Dendritic cell treated with granulocyte-macrophage colony-stimulating factor and Interleukin-4, amounts not matched to agents 40 ng/mL and 50 ng/mL, for 4 days (primary cell): ENCODE measurements at regions not wholly inside any gene's neighbourhood (a gene's known extent, or its start where the extent isn't known, plus 50 kb on each side); places are given as distances from the start of the nearest gene placed in this dataset.

Experiments
- H3K27ac Mint-ChIP-seq: one replicate; pipeline ENCODE4 v1.8.0; 2022; ENCODE audit warnings: mild to moderate bottlenecking, mixed read lengths
- H3K27me3 Mint-ChIP-seq: one replicate; pipeline ENCODE4 v1.8.0; 2022; ENCODE audit warnings: mild to moderate bottlenecking, mixed read lengths
- H3K36me3 Mint-ChIP-seq: one replicate; pipeline ENCODE4 v1.8.0; 2022; ENCODE audit warnings: low read depth, mixed read lengths
- H3K4me1 Mint-ChIP-seq: one replicate; pipeline ENCODE4 v1.8.0; 2022; ENCODE audit warnings: low read depth, mixed read lengths
- H3K4me3 Mint-ChIP-seq: one replicate; pipeline ENCODE4 v1.8.0; 2022; ENCODE audit warnings: mild to moderate bottlenecking, moderate library complexity, mixed read lengths
- H3K9me3 Mint-ChIP-seq: one replicate; pipeline ENCODE4 v1.8.0; 2022; ENCODE audit warnings: mixed read lengths
- intact Hi-C: fragments of 100-400 bp; cut with micrococcal nuclease; formaldehyde crosslinking; loops from one replicate; pipeline ENCODE4 v1.15.0; 2022

DNA sequence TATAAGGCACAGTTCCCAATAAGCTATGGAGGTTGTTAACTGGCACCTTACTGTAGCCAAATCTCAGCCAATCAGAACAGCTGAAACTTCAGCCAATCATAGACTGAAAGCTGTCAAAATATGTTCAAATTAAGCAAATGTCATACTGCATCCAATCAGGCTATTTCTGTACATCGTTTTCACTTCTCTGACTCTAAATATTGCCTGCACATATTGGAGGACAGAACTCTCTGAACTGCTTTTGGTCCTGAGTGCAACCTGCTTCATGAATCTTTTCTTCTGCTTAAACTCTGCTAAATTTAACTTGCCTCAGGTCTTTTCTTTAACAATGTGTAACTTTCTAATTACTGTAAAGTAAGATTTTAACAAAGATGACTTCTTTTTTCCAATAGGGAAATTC is 1198.9 kb upstream of the PCDH7 start:
- Mint-ChIP-seq H3K36me3 (no peaks in the 10 kb centered on the region), H3K27ac (no peak overlapping the region), H3K4me1 (no peaks in the 10 kb centered on the region), H3K9me3 (no peaks in the 10 kb centered on the region), H3K4me3 (no peak overlapping the region), H3K27me3 (no peaks in the 10 kb centered on the region)
- intact Hi-C loops = no loop called here

DNA sequence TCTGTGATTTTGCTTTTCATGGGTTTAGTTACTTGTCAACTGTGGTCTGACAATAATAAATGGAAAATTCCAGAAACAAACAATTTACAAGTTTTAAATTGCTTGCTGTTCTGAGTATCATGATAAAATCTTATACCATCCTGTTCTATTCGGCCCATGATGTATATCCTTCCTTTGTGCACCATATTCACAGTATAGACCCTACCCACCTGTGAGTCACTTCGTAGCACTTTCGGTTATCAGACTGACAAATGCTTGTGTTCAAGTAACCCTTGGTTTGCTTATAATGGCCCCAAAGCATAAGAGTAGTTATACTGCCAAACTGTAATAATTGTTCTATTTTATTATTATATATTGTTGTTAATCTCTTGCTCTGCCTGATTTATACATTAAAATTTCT is 1183.4 kb upstream of the PCDH7 start:
- no peaks in the 10 kb centered on the region for H3K9me3 Mint-ChIP-seq
- H3K4me3 Mint-ChIP-seq = no peak overlapping the region

DNA sequence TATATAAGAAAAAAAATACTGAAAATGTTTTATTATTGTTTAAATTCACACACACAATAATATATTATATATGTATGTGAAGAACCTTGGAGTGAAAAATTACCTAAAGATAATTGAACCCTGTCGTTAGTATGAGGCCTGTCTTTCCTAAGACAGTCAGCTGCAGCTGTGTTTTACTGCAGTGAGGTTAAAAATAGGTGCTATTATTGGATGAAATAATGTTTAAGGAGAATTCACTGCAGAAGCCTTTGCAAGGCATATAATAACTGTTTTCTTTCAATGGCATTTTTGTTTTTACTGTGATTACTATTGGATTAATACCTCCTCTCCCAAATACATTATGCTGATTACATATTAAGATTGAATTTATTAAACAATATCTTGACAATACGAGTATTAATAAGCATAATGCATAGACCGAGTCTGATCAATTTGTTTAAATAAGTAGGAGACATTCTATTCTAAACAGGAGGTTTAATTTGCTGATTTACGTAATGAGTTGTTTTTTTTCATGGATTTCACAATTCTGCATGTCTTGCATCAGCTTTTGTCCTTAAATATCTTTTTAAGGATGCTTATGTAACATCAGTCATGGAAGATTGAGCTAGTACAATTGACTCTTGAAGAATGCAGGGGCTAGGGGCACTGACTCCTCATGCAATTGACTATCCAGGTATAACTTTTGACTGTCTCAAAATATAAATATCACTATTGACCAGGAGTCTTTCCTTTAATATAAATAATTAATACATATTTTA is 1181.1 kb upstream of the PCDH7 start:
- Mint-ChIP-seq H3K4me3 (no peak overlapping the region), H3K4me1 (no peaks in the 10 kb centered on the region), H3K9me3 (peaks cover 10% of the 10 kb centered on the region), H3K36me3 (no peaks in the 10 kb centered on the region), H3K27me3 (no peaks in the 10 kb centered on the region), H3K27ac (no peak overlapping the region)
- intact Hi-C loops = no loop called here

More for the DNA sequence above, 1183.4 kb upstream of the PCDH7 start:
- Mint-ChIP-seq H3K36me3 (no peaks in the 10 kb centered on the region), H3K4me1 (no peaks in the 10 kb centered on the region), H3K27ac (no peak overlapping the region), H3K27me3 (no peaks in the 10 kb centered on the region)
- intact Hi-C loops = no loop called here

DNA sequence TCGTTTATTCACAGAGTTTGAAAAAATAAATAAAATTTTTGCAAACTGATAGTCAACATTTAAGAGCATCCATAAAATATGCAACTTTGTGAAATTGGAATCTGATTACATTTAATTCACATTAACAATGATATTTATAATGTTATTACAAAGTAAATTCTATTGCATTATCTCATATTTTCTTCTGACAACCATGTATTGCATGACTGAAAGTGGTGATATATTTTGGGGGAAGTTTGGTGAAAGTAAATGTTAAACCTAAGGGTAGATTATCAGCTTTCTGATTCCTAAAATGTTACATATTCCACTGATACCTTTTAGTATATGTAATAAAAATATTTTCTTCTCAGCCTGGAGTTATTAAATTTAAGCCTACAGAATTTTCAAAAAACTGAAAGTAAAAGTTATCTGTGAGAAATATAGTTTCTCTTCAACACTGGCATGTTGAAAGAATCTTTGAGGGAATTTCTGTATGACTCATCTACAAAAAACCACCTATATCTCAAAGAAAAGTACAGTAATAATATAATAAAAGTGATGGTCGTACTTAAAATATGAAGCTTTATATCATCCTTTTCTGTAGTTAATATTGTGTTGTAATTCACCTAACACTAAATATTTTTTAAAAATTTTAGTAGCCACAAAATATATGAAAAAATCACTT is 1179.6 kb upstream of the PCDH7 start:
- no peaks in the 10 kb centered on the region for H3K36me3 Mint-ChIP-seq

DNA sequence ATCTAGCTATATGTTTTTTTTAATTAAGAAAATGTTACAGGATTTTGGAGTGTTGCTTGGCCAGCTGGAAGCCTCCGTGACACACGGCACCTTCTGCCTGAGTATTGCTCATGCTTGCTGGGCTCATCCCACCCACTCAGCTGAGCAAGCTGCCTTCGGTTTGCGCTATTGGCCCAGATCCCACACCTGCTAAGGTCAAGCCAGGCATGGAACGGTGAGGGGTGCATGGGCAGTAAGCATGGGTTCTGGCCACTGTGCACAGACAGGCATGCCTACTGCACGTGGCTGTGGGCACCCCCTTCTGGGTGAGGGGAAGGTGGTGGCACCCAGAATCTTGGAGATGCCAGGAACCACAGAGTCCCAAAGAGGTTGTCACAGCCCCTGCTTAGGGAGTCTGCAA is 1178.4 kb upstream of the PCDH7 start:
- no peak overlapping the region for H3K27ac Mint-ChIP-seq
- H3K4me3 Mint-ChIP-seq = no peak overlapping the region
- no peaks in the 10 kb centered on the region for H3K27me3 Mint-ChIP-seq
- no peaks in the 10 kb centered on the region for H3K36me3 Mint-ChIP-seq
- peaks cover 10% of the 10 kb centered on the region for H3K9me3 Mint-ChIP-seq
- intact Hi-C loops = no loop called here
- H3K4me1 Mint-ChIP-seq = no peaks in the 10 kb centered on the region

More for the DNA sequence above, 1179.6 kb upstream of the PCDH7 start:
- no peaks in the 10 kb centered on the region for H3K27me3 Mint-ChIP-seq
- H3K27ac Mint-ChIP-seq = no peak overlapping the region
- no peaks in the 10 kb centered on the region for H3K4me1 Mint-ChIP-seq
- H3K4me3 Mint-ChIP-seq = no peak overlapping the region
- intact Hi-C loops = no loop called here
- H3K9me3 Mint-ChIP-seq = peaks cover 10% of the 10 kb centered on the region

DNA sequence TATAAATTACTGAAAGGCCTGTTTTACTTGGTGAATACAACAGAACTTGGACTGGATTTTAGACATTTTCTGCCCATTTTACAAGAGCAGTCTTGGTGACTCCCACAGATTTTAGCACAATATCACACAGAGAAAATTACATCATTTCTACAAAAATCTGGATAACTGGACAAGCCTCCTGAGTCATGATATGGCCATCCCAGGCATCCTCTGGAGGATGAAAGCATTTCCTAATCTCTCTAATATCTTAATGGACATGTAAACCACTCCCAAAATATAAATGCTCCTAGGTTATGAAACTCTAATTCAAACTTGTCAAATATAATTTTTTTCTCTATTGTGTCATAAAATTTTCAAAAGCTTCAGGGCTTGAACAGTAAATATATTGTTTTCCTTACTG is 1170.8 kb upstream of the PCDH7 start:
- no peaks in the 10 kb centered on the region for H3K4me1 Mint-ChIP-seq
- H3K27ac Mint-ChIP-seq = no peak overlapping the region

DNA sequence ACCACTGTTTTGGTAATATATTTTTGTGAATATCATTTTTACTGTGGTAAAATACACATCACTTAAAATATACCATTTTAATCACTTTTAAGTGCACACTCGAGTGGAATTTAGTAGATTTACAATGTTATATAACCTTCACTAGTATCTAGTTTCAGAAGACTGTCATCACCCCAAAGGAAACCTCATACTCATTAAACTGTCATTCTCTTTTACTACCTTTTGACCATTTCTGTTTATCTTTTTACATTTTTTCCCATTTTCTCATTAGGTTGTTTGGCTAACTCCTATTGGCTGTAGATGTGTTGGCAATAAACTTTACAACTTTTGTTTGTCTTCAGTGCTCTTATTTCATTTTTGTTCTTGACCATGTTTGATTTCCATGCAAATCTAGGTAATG is 1168.3 kb upstream of the PCDH7 start:
- no peaks in the 10 kb centered on the region for H3K27me3 Mint-ChIP-seq
- no peaks in the 10 kb centered on the region for H3K9me3 Mint-ChIP-seq
- H3K4me1 Mint-ChIP-seq = no peaks in the 10 kb centered on the region
- no peak overlapping the region for H3K4me3 Mint-ChIP-seq
- intact Hi-C loops = no loop called here
- H3K36me3 Mint-ChIP-seq = no peaks in the 10 kb centered on the region
- no peak overlapping the region for H3K27ac Mint-ChIP-seq

More for the DNA sequence above, 1170.8 kb upstream of the PCDH7 start:
- Mint-ChIP-seq H3K27me3 (no peaks in the 10 kb centered on the region), H3K36me3 (no peaks in the 10 kb centered on the region), H3K4me3 (no peak overlapping the region), H3K9me3 (no peaks in the 10 kb centered on the region)
- intact Hi-C loops = no loop called here

DNA sequence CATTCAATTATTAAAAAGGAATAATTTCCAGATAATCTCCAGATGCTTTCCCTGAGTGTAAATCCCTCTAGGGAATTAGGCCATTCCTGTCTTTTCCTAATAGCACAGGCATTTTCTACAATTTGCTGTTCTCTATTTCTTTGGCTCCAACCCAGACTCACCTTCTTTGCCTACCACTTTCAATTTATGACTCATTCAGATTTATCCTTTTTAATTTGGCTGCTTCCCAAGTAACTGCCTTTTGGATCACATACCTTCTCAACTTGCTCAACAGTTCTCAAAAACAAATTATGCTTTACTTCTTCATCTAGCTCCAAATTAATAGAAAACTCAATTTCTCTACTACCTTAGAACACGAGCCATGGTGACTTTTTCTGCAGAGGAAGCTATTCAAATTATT is 1166.3 kb upstream of the PCDH7 start:
- intact Hi-C loops = no loop called here
- no peak overlapping the region for H3K27ac Mint-ChIP-seq
- no peaks in the 10 kb centered on the region for H3K36me3 Mint-ChIP-seq
- no peaks in the 10 kb centered on the region for H3K27me3 Mint-ChIP-seq
- H3K4me1 Mint-ChIP-seq = no peaks in the 10 kb centered on the region
- no peaks in the 10 kb centered on the region for H3K9me3 Mint-ChIP-seq
- H3K4me3 Mint-ChIP-seq = no peak overlapping the region

DNA sequence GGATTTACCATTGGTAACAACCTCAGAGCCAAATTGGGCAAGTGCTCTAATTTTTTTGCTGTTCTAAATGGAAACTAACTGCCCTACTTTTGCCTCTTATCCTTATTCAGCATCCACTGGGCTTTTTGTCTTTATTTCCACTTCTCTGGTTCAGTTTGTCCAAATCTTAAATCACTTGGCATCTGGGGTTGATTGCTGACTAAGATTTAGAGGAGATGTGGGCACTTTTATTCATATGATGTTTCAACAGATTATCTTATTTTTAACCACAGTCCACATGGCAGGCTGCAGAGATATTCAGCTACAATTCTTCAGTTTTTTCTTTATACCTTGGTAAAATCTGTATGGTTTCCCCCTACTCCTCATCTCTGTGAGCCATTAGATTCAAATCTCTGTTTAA is 1161.4 kb upstream of the PCDH7 start:
- no peaks in the 10 kb centered on the region for H3K27me3 Mint-ChIP-seq
- H3K4me1 Mint-ChIP-seq = no peaks in the 10 kb centered on the region
- no peaks in the 10 kb centered on the region for H3K36me3 Mint-ChIP-seq
- H3K27ac Mint-ChIP-seq = no peak overlapping the region
- H3K4me3 Mint-ChIP-seq = no peak overlapping the region
- peaks cover 14% of the 10 kb centered on the region for H3K9me3 Mint-ChIP-seq
- intact Hi-C loops = no loop called here

DNA sequence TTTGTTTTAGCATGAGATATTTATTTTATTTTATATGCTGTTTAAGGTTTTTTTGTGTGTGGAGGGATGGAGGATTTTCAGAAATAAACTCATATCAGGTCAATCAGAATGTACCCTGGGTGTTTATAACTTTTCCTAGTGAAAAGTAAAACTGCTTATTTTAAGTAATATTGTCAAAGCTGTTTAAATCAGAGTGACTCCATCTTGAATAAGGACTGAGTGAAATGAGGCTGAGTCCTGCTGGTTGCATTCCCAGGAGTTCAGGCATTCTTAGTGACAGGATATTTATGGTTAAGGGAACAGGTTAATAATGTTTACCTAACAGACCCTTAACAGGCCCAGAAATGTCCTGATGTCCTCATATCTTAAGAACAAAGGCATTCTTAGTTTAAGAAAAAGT is 1160.9 kb upstream of the PCDH7 start:
- no peaks in the 10 kb centered on the region for H3K4me1 Mint-ChIP-seq
- no peaks in the 10 kb centered on the region for H3K27me3 Mint-ChIP-seq
- H3K27ac Mint-ChIP-seq = no peak overlapping the region
- intact Hi-C loops = no loop called here
- H3K9me3 Mint-ChIP-seq = peaks cover 19% of the 10 kb centered on the region
- no peaks in the 10 kb centered on the region for H3K36me3 Mint-ChIP-seq
- H3K4me3 Mint-ChIP-seq = no peak overlapping the region

DNA sequence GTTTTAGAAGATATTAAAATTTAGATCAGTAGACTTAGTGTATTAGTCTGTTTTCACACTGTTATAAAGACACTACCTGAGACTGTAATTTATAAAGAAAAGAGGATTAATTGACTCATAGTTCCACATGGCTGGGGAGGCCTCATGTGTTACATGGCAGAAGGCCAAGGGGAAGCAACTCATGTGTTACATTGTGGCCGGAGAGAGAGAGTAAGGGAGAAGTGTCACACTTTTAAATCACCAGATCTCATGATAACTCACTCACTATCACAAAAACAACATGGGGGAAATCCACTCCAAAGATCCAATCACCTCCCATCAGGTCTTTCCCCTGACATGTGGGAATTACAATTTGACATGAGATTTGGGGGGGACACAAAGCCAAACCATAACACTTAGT is 1159.7 kb upstream of the PCDH7 start:
- Mint-ChIP-seq H3K4me1 (no peaks in the 10 kb centered on the region), H3K27me3 (no peaks in the 10 kb centered on the region), H3K9me3 (peaks cover 27% of the 10 kb centered on the region), H3K27ac (no peak overlapping the region), H3K36me3 (no peaks in the 10 kb centered on the region), H3K4me3 (no peak overlapping the region)
- intact Hi-C loops = no loop called here

DNA sequence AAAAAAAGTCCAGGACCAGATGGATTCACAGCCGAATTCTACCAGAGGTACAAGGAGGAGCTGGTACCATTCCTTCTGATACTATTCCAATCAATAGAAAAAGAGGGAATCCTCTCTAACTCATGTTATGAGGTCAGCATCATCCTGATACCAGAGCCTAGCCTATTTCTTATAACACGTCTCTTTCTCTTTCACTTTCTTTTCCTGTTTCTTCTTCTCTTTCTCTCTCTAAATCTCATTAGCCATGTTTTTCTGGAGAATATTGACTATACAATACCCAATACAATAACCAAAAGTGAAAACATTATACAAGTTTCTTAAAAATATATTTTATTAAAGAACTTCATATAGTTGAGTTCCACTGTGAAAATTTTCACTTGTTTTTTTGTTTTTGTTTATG is 1154.9 kb upstream of the PCDH7 start:
- H3K4me3 Mint-ChIP-seq = no peak overlapping the region
- intact Hi-C loops = no loop called here

DNA sequence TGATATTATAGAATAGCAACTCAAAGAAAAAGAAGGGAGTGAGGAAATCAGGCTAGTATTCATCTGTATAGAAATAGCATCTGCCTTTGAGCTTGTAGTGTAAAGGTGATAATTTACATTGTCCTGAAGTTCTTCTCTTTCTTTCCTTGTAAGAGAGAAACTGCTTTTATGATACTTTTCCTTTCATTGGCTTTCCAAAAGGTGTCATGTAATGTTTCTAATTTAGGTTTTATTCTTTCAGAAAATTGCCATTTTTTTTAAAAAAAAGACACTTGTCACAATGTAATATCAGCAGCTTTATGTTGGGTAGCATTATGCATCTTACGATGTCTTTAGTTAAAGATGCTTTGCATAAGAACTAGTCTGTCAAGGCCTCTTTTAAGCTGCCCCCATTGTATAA is 1153.8 kb upstream of the PCDH7 start:
- H3K4me3 Mint-ChIP-seq = no peak overlapping the region
- intact Hi-C loops = no loop called here
- no peaks in the 10 kb centered on the region for H3K36me3 Mint-ChIP-seq
- no peak overlapping the region for H3K27ac Mint-ChIP-seq
- no peaks in the 10 kb centered on the region for H3K27me3 Mint-ChIP-seq
- no peaks in the 10 kb centered on the region for H3K4me1 Mint-ChIP-seq
- H3K9me3 Mint-ChIP-seq = peaks cover 21% of the 10 kb centered on the region

More for the DNA sequence above, 1154.9 kb upstream of the PCDH7 start:
- Mint-ChIP-seq H3K27ac (no peak overlapping the region), H3K4me1 (no peaks in the 10 kb centered on the region), H3K27me3 (no peaks in the 10 kb centered on the region), H3K9me3 (peaks cover 27% of the 10 kb centered on the region), H3K36me3 (no peaks in the 10 kb centered on the region)

DNA sequence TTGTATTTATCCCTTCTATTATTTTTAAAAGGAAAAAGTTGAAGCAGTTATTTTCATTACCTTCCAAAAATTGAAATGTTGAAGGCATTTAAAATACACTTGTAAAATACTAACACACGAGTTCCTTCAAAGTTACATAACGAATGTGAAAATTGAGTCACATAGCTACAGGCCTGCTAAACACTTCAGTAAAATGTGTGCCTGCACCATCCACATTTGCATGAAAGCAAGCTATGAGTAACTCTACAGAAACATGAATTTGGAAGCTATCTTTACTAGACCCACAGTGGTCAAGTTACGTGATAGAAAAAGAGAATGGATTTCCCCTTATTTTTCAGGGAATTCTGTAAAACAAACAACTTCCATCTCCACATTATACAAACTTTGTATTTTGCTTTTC is 1148.8 kb upstream of the PCDH7 start:
- Mint-ChIP-seq H3K36me3 (no peaks in the 10 kb centered on the region), H3K27ac (no peak overlapping the region), H3K27me3 (no peaks in the 10 kb centered on the region)

DNA sequence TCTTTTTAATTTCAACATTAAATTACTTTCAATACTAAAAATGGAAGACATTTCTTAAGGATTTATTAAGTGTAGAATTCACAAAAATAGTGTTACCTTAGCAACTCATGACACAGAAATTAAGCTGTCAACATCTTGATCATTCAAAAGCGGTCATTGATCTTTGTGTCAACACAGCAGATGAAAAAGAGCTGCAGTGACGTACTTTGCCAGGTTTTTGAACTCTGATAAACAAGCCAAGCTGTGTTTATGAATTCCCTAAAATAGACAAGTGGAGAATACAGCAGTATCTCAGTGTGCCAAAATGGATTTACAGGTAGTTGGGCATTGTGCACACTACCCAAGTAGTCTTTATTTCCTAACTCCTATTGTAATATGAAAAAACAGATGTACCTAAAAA is 1141.8 kb upstream of the PCDH7 start:
- intact Hi-C loops = no loop called here

More for the DNA sequence above, 1148.8 kb upstream of the PCDH7 start:
- no peaks in the 10 kb centered on the region for H3K4me1 Mint-ChIP-seq
- intact Hi-C loops = no loop called here
- no peaks in the 10 kb centered on the region for H3K9me3 Mint-ChIP-seq
- no peak overlapping the region for H3K4me3 Mint-ChIP-seq

More for the DNA sequence above, 1141.8 kb upstream of the PCDH7 start:
- H3K27me3 Mint-ChIP-seq = no peaks in the 10 kb centered on the region
- H3K27ac Mint-ChIP-seq = no peak overlapping the region
- H3K4me3 Mint-ChIP-seq = no peak overlapping the region
- H3K9me3 Mint-ChIP-seq = no peaks in the 10 kb centered on the region
- H3K4me1 Mint-ChIP-seq = no peaks in the 10 kb centered on the region
- no peaks in the 10 kb centered on the region for H3K36me3 Mint-ChIP-seq
